Nephron progenitor cell (in vitro differentiated cells): ENCODE measurements at regions not wholly inside any gene's neighbourhood (a gene's known extent, or its start where the extent isn't known, plus 50 kb on each side); places are given as distances from the start of the nearest gene placed in this dataset.

ENCODE experiments used
- DNase-seq: peaks from one replicate; pipeline ENCODE4 v3.0.0; 2021
- H3K27ac Mint-ChIP-seq: 2 replicates; pipeline ENCODE4 v1.8.0; 2021; ENCODE audit warnings: mild to moderate bottlenecking, moderate library complexity, mixed read lengths
- H3K27me3 Mint-ChIP-seq: 2 replicates; pipeline ENCODE4 v1.8.0; 2021; ENCODE audit warnings: mild to moderate bottlenecking, low read depth, mixed read lengths; ENCODE audit not compliant: poor library complexity
- H3K36me3 Mint-ChIP-seq: 2 replicates; pipeline ENCODE4 v1.8.0; 2021; ENCODE audit warnings: low read depth, mixed read lengths
- H3K4me1 Mint-ChIP-seq: 2 replicates; pipeline ENCODE4 v1.8.0; 2021; ENCODE audit warnings: mixed read lengths
- H3K4me3 Mint-ChIP-seq: 2 replicates; pipeline ENCODE4 v1.8.0; 2021; ENCODE audit warnings: mild to moderate bottlenecking, moderate library complexity, mixed read lengths
- H3K9me3 Mint-ChIP-seq: 2 replicates; pipeline ENCODE4 v1.8.0; 2021; ENCODE audit warnings: mild to moderate bottlenecking, moderate library complexity, mixed read lengths
- CTCF ChIP-seq: fragments of 200-600 bp; sonication (generic); IDR thresholded peaks from 2 replicates; pipeline ENCODE4 v1.5.0; 2021; ENCODE audit warnings: antibody characterized with exemption

GRCh38 chr3:78483090-78483489, 1284.7 kb downstream of the ROBO1 start:
- no peak for TF ChIP-seq CTCF
- no peak for DNase-seq

GRCh38 chr3:78494851-78495250, 1272.9 kb downstream of the ROBO1 start:
- TF ChIP-seq CTCF = no peak
- Mint-ChIP-seq H3K27ac (no peak overlapping the region), H3K27me3 (no peaks in the 10 kb centered on the region), H3K4me3 (no peak overlapping the region), H3K4me1 (peaks cover 20% of the 10 kb centered on the region), H3K36me3 (no peaks in the 10 kb centered on the region), H3K9me3 (peaks cover 4% of the 10 kb centered on the region)
- DNase-seq = no peak

More at GRCh38 chr3:78483090-78483489, 1284.7 kb downstream of the ROBO1 start:
- Mint-ChIP-seq H3K36me3 (peaks cover 8% of the 10 kb centered on the region), H3K4me1 (peaks cover 9% of the 10 kb centered on the region), H3K4me3 (no peak overlapping the region), H3K27me3 (no peaks in the 10 kb centered on the region), H3K27ac (no peak overlapping the region), H3K9me3 (peaks cover 25% of the 10 kb centered on the region)

- peaks cover 20% of the 10 kb centered on the region for H3K4me1 Mint-ChIP-seq
Measured at GRCh38 chr3:78495301-78495700, 1272.5 kb downstream of the ROBO1 start.

GRCh38 chr3:78496501-78496900, 1271.3 kb downstream of the ROBO1 start:
- H3K9me3 Mint-ChIP-seq = peaks cover 5% of the 10 kb centered on the region
- H3K36me3 Mint-ChIP-seq = no peaks in the 10 kb centered on the region
- no peak overlapping the region for H3K4me3 Mint-ChIP-seq
- peak overlapping the region; percentile 34 for H3K27ac Mint-ChIP-seq
- no peaks in the 10 kb centered on the region for H3K27me3 Mint-ChIP-seq
- DNase-seq = no peak
- H3K4me1 Mint-ChIP-seq = peaks cover 20% of the 10 kb centered on the region
- TF ChIP-seq CTCF = no peak

More at GRCh38 chr3:78495301-78495700, 1272.5 kb downstream of the ROBO1 start:
- TF ChIP-seq CTCF = no peak
- H3K27me3 Mint-ChIP-seq = no peaks in the 10 kb centered on the region
- DNase-seq = no peak
- peaks cover 4% of the 10 kb centered on the region for H3K9me3 Mint-ChIP-seq
- H3K4me3 Mint-ChIP-seq = no peak overlapping the region
- H3K27ac Mint-ChIP-seq = no peak overlapping the region
- no peaks in the 10 kb centered on the region for H3K36me3 Mint-ChIP-seq

- no peak overlapping the region for H3K4me3 Mint-ChIP-seq
- TF ChIP-seq CTCF = no peak
- peaks cover 20% of the 10 kb centered on the region for H3K4me1 Mint-ChIP-seq
- H3K27ac Mint-ChIP-seq = no peak overlapping the region
- no peaks in the 10 kb centered on the region for H3K27me3 Mint-ChIP-seq
- no peak for DNase-seq
- H3K9me3 Mint-ChIP-seq = peaks cover 5% of the 10 kb centered on the region
- no peaks in the 10 kb centered on the region for H3K36me3 Mint-ChIP-seq
Measured at GRCh38 chr3:78497021-78497420, 1270.8 kb downstream of the ROBO1 start.

- no peak overlapping the region for H3K27ac Mint-ChIP-seq
- peaks cover 5% of the 10 kb centered on the region for H3K9me3 Mint-ChIP-seq
- no peak overlapping the region for H3K4me3 Mint-ChIP-seq
- DNase-seq = no peak
- peaks cover 20% of the 10 kb centered on the region for H3K4me1 Mint-ChIP-seq
- no peaks in the 10 kb centered on the region for H3K36me3 Mint-ChIP-seq
- no peak for TF ChIP-seq CTCF
- no peaks in the 10 kb centered on the region for H3K27me3 Mint-ChIP-seq
Measured at GRCh38 chr3:78497767-78498166, 1270.0 kb downstream of the ROBO1 start.
